Skin epidermis (tissue), 12 donors: ENCODE measurements at regions not wholly inside any gene's neighbourhood (a gene's known extent, or its start where the extent isn't known, plus 50 kb on each side); places are given as distances from the start of the nearest gene placed in this dataset.

Source experiments
- H3K27ac ChIP-seq, 21 experiments: fragments of 200-600 bp; sonication (generic) in 11 of 21; one replicate each; pipeline ENCODE4 v1.5.0; 2020; ENCODE audit warnings: mild to moderate bottlenecking in 3 of 21, inconsistent platforms in 2 of 21, moderate library complexity in 2 of 21
- H3K4me3 ChIP-seq, 7 experiments: fragments of 200-600 bp; sonication (generic) in 2 of 7; one replicate each; pipeline ENCODE4 v1.5.0; 2020; ENCODE audit warnings: inconsistent platforms in 2 of 7, mild to moderate bottlenecking in 2 of 7, moderate library complexity in 1 of 7

DNA sequence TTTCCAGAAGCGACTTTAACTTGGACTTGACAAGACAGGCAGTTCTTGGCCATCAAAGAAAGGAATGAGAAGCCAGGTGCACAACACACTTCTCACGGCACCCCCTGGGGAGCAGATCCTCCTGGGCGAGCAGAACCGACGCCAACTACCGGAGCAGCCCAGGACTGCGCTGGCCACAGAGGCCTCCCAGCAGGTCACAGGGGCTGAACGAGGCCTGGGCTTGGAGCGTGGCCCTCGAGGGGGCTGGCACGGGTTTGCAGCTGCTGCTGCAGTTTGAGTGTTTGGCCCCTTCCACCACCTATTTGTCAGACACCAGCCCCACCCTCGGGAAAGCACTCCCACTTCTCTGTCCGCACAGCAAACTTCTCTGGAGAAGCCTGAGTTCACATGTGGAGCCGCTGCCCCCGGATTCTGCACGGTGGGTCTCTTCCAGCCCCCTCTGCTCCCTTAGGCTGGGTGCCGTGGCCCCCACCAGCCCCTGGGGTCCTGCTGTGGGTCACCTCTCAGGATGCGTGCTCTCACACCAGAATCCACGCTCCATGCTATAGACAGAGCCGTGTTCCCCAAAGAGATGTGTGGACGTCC is 306.7 kb upstream of the SALL3 start:
- no peak overlapping the region for H3K27ac ChIP-seq
- no peak overlapping the region for H3K4me3 ChIP-seq

DNA sequence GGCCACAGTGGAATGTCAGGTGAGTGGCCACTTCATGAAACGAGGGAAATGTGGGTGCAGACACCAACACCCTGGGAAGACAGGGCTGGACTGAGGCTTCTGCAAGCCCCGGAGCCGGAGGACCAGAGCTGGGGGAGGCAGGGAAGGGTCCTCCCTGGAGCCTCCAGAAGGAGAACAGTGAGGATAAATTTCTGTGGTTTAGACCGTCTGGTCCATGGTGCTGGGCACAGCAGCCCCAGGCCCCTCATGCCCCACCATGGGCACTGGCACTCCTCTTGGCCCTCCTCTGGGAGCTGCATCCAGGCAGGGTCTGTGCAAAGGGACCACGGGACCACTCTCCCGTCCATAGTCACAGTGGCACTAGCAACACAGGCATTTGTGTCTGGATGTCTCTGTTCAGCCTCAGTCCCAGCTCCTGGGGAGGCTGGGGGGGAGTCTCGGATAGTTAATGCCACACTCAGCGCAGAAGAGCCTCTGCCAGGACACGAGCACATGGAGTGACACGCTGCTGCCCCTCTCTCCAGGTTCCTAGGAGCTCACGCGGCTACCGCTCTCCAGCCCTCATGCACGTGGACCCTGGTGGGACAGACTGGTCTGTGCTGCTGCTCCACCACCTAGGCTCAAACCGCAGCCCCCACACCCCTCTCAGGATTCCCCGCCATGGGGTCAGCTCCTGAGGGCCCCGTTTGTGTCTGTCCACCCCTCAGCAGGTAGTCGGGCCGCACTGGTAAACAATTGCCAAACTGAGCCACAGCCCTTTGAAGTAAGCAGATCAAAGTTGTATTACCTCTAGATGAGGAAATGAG is 305.9 kb upstream of the SALL3 start:
- Histone ChIP-seq H3K4me3 (no peak overlapping the region), H3K27ac (no peak overlapping the region)

DNA sequence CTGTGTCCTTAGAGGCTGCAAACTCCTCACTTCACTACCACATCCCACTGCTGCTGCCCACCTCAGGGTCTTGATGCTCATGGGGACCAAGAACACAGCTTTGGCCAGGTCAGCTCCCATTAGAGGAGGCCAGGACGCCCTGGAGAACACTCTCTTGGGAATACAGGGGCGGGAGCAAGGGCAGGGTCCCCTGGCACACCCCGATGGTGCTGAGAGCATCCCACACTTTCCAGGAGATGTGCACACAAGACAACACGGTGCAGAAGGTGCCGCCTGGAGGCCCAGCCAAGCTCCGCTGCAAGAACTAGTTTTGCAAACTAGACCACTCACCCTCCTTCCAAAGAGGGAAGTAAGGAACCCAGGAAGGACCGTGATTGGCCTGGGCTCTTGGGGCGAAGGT is 304.4 kb upstream of the SALL3 start:
- Histone ChIP-seq H3K27ac (no peak overlapping the region), H3K4me3 (no peak overlapping the region)

DNA sequence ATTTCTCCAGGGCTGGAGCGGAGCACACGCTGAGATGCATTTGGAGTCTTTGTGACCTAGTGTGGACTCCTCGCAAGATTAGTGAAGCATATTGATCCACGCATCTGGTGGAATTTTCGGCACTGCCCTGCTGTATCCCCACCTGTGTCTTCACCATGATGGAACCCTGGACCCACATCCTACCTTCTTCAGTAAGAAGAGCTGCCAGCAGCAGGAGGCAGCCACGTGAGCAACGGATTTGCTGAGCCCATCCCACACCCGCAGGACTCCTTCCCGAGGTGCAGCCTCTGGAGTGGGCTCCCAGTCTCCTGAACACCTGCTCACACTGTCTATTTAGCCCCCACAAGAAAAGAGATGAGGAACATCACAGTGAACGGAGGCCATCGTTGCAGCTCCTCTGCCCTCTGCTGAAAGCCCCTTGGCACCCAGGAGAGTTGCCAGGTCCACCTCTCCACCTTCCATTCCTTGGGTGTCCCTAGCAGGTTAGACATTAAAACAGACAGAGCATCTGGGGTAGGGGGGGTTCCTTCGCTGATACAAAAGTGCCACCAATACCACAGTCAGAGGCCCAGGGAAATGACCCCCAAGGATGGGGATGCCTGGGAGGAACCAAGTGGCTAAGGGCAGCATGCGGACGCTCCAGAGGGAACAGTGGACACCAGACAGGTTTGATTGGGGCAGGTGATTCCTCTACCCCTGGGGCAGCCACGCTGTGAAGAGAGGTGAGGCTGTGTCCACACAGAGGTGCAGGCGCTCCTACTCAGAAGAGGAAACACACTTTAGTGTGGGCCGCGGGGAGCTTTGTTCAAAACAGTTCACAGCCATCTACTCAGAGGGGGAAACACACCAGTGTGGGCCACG is 302.8 kb upstream of the SALL3 start:
- Histone ChIP-seq H3K4me3 (no peak overlapping the region), H3K27ac (no peak overlapping the region)

DNA sequence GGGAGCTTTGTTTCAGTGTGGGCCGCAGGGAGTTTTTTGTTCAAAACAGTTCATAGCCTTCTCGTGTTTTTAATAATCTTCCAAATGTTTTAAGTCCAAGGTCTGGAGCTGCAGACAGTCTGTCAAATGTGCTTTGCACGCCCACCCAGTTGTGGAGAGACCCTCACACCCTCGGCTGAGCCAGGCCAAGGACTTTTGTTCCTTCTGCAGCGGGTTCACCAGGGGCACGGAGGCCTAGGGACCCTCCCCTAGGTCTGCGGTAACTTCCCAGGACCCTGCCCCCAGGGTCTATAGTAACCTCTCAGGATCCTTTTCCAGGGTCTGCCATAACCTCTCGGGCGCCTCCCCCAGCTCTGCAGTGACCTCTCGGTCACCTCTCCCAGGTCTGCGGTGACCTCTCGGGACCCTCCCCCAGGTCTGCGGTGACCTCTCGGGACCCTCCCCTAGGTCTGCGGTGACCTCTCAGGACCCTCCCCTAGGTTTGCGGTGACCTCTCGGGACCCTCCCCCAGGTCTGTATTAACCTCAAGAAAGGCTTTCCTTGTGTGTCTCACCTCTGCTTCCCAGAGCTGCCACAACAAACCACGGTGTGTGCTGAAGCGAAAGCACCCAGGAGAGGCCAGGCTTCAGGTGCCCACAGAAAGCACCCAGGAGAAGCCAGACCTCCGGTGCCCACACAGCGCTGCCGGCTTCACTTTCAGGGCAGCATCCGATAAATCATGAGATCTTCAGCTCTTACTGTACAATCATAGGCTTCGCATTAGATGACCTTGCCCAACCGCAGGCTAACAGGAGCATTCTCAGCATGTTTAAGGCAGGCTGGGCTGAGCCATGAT is 301.9 kb upstream of the SALL3 start:
- no peak overlapping the region for H3K4me3 ChIP-seq
- no peak overlapping the region for H3K27ac ChIP-seq

DNA sequence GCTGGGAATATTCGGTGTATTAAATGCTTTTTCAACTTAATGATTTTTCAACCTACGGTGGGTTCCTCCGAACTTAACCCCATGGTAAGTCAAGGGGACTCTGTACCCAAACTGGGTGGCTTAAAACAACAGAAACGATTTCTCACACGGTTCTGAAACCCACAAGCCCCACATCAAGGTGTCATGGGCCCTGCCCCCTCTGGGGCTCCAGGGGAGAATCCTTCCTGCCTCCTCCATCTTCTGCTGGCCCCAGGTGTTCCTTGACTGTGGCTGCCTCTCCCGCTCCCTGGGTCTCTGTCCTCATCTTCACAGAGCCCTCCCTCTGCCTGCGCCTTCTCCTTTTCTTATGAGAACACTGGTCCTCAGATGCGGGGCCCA is 301.3 kb upstream of the SALL3 start:
- Histone ChIP-seq H3K4me3 (no peak overlapping the region), H3K27ac (no peak overlapping the region)

DNA sequence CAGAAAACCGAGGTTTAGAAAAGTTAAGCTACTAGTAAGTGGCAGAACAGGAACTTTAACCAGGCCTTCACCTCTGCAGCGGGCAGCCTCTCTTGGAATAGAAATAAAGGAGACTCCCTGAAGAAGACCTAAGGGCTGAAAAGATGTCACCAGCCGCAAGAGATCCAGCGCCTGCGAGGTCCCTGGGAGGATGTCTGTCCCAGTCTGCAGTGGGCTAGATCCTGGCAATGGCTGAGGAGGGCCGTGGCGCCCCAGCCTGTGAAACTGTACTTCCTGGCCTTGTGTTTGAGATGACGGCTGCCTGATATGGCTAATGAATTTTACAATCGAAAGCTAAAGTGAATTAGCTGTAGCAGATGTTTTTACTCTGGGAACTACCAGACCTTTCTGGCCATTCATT is 300.6 kb upstream of the SALL3 start:
- Histone ChIP-seq H3K27ac (no peak overlapping the region), H3K4me3 (no peak overlapping the region)

DNA sequence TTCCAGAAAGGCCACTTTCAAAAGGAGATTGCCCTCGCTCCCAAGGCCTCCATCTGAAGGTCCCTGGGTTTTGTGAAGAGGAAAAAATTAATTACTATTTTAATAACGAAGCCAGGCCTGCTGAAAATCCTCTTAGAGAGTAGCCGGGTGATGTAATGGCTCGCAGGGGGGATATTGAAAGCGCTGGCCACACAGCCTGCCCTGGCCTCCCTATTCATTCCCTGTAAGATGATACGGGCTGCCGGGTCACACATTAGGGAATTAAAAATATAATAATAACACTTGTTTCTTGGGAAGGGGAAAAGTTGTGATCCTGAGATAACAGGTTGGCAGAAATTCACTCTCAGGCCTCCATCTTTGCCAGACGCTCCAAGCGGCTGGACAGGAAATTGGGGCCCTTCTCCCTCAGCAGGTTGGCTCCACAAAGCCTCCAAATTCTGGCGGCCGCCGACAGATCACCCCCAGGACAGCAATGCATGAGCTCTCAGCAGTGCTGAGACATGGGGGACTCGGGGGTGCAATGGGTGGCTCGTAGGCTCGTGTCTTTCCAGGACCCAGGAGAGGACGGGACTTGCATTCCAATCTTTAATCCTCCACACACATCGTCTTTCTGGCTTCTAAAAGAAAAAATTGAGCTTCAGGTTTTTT is 299.9 kb upstream of the SALL3 start:
- H3K4me3 ChIP-seq: no peak overlapping the region
- no peak overlapping the region for H3K27ac ChIP-seq

DNA sequence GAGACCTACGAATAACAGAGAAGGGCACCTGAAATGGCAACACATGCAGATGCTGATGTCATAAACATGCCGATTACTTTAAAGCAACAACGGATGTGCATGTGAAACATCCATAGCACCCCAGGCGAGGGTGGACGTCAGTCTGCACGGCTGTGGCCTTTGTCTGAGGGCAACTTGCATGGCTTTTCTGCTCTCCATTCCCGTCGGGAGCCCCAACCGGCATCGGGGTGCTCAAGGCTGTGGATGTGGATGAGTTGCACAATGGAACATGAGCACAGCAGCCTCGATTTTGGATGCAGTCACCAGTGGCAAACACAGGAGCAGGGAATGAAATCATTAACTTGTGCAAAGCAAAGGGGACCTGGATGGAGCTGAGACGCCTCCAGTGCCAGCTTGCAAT is 298.2 kb upstream of the SALL3 start:
- Histone ChIP-seq H3K27ac (no peak overlapping the region), H3K4me3 (no peak overlapping the region)

DNA sequence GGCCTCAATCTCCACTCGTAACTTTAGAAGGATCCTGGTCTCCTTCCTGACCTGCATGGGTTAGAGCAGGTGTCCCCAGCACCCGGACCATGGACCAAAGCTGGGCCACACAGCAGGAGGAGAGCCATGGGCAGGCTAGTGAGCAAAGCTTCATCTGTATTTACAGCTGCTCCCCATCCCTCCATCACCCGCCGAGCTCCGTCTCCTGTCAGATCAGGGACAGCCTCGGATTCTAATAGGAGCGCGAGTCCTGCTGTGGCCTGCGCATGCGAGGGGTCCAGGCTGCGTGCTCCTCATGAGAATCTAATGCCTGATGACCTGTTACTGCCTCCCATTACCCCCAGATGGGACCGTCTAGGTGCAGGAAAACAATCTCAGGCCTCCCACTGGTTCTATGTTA is 297.7 kb upstream of the SALL3 start:
- no peak overlapping the region for H3K27ac ChIP-seq
- H3K4me3 ChIP-seq: no peak overlapping the region

DNA sequence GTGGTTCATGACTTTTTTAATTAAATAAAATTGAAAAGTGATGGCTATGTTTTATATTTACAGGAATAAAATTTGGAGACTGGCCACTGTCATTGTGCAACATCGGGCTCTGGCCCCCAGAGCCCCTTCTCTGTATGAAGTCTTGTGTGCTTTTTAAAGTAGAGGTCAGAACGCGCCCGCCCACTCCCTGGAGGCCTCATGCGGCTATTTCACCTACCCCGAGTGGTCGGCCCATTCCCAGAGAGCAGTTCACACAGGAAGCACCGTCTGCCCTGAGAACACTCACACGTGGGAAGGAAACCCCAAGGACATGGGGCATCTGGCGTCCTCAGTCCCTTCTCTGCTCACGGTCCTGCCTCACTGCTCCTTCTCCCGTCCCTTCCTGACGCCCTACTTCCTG is 296.9 kb upstream of the SALL3 start:
- no peak overlapping the region for H3K4me3 ChIP-seq

DNA sequence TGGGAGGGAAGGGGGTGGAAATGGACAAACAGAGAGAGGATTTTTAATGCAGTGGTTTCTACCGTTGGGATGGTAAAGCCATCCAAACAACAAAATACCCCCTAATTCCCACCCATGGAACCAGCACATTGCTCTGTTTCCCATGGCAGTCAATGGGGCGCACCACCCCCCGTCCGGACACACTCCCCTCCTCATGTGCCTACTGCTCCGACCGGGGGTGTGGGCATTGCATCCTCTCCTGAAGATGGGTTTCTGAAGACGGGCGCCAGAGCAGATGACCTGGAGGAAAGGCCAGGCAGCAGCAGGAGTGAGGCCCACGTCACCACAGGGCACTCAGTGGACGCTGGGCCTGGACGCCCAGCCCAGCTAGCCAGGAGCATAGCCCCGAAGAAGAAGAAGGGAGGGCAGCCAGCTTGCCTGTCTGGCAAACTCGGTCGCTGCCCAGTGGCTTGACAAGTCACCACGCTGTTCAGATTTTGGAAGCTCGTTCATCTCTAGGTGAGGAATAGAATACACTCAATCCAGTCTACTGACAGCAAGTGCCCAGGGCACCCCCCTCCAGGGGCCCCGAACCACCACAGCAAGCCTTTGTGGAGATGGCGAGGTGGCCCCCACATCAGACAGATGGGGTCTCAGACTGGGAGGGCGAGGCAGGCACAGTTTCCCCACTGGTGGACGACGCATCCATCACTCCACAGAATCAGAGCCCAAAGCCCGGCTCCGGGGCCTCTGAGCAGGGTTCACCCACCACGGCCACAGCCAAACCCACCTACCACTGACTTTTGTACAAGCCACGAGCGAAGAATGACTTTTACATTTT is 296.2 kb upstream of the SALL3 start:
- Histone ChIP-seq H3K27ac (no peak overlapping the region), H3K4me3 (no peak overlapping the region)

More for the DNA sequence above, 296.9 kb upstream of the SALL3 start:
- no peak overlapping the region for H3K27ac ChIP-seq

DNA sequence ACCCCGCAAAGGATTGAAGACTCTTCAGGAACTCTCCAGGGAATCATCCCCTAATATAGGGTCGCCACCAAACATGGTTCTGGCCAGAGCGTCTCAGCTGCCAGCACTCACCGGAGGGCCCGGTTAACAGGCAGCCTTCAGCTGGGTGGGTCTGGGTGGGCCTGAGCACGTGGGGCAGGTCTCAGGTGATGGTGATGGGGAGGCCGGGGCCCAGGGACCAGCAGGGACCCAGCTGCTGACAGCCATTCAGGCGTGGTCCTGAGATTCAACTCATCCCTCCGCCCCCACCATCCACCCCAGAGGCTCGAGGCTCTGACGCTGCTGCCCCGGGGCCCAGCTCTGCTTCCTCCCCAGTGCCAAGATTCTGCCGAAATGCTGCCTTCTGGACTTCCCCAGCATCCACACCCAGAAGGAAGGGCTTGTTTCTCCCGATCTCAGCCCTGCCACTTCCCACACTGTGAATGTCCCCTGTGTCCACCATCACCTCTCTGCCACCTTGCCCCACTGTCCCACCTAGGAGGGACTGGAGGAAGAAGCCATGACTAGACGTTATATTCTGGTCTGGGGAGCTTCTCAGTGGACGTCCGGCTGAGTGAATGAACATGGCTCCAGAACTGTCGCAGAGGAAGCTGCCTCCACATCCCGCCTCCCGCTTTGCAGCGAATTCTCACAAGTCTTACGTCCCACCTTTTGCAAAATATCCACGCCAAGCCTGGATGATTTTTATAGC is 294.2 kb upstream of the SALL3 start:
- H3K27ac ChIP-seq: no peak overlapping the region
- no peak overlapping the region for H3K4me3 ChIP-seq

DNA sequence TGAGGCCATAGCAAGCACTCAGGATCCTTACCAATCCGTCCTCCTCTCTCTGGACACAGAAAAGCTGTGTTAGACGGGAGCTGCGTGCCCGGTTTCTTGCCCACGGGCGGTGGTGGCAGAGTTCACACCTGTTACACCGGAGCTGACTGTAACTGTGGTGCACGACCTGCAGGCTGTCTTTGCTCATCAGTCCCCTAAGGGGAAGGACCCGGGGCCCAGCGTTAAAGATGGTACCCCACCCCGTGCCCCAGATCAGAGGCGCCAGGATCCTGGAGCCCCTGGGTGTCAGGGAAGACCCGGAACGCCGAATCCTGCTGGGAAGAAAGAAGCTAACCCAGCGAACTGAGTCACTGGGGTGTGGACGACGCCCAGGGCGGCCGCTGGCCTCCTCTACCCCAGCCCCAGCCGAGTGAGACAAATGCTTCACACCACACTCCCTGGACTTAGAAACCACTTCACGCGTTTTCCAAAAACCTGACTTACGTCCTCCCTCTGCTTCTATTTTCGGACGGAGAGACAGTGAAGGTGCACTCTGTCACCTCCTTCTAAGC is 293.6 kb upstream of the SALL3 start:
- no peak overlapping the region for H3K27ac ChIP-seq
- no peak overlapping the region for H3K4me3 ChIP-seq

DNA sequence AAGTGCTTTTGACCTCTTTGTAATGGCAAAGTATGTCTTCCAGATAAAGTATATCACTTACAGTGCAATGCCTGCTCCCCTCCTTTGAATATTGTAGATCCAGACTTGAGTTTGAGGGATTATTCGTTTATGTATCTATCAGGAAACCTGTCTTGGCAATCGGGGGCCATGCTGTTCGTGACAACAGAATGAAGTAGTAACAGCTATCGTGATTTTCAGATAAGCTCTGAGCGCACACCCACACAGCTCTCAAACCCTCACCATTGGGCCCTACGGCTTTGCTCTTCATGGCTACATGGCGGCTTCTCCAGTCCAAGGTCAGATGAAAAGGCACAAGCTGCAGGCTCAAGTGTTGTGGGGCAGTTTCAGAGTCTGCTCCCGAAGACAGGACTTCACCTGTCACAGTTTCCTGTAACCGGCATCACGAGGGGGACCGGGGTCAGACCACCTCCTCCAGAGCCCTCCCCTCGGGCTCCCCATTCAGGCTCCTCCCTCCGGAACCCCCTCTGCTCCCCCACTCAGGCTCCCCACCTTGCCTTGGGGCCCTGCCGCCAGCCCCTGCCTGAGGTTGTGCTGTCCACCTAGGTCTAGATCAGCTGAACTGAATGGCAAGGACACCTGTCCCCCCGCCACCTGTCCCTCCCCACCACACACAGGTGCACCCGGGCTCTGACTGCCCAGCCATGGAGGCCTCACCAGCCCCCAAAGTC is 292.5 kb upstream of the SALL3 start:
- no peak overlapping the region for H3K4me3 ChIP-seq
- H3K27ac ChIP-seq: no peak overlapping the region

DNA sequence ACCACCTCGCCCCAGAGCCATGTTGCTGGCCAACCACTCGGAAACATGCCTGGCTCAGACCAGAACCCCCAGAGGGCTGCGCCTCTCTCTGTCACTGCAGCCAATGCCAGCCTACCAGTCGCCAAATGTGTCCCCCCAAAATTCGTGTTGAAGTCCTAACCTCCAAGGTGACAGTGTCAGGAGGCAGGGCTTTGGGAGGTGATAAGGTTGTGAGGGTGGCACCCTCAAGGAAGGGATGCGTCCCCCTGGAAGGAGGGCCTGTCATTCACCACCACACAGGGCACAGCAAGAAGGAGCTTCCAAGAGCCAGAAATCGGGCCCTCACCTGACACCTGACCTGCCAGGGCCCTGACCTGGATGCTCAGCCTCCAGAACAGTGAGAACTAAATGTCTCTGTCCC is 291.9 kb upstream of the SALL3 start:
- no peak overlapping the region for H3K4me3 ChIP-seq
- no peak overlapping the region for H3K27ac ChIP-seq

DNA sequence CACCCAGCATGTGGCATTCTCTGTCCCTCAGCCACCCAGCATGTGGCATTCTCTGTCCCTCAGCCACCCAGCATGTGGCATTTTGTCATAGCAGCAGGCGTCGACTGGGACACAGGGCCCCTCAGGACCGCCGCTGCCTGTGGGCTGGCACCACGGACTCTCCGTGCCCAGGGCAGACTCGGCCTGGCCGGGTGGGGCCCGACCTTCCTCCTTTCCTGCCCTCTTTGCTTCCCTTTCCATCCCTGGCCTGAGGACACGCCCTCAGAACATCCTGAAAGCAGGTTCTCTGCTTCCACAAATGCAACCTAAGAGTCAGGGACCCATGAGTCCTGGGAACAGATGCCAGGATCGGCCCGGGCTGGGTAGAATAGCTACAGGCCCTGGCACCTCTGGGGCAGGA is 291.4 kb upstream of the SALL3 start:
- Histone ChIP-seq H3K27ac (no peak overlapping the region), H3K4me3 (no peak overlapping the region)
